Gastroesophageal sphincter (tissue), 3 donors: ENCODE measurements at regions not wholly inside any gene's neighbourhood (a gene's known extent, or its start where the extent isn't known, plus 50 kb on each side); places are given as distances from the start of the nearest gene placed in this dataset.

Source experiments
- CTCF ChIP-seq, 4 experiments: fragments of 200-600 bp in 2 of 4; fragments of 450-650 bp in 2 of 4; sonication (generic) in 1 of 4; IDR thresholded peaks; one replicate each; pipeline ENCODE4 v1.5.1; 2017 to 2019; ENCODE audit warnings: antibody characterized with exemption in 4 of 4, mild to moderate bottlenecking in 2 of 4, moderate library complexity in 2 of 4
- EP300 ChIP-seq: sonication (generic); formaldehyde crosslinking; IDR thresholded peaks from one replicate; pipeline ENCODE4 v1.6.1; 2017; ENCODE audit warnings: antibody characterized with exemption, mild to moderate bottlenecking
- POLR2A ChIP-seq, 2 donors: fragments of 450-650 bp; IDR thresholded peaks; one replicate each; pipeline ENCODE4 v1.6.1; 2017; ENCODE audit warnings: antibody characterized with exemption in 2 of 2, mild to moderate bottlenecking in 2 of 2, moderate library complexity in 1 of 2
- POLR2AphosphoS5 ChIP-seq: sonication (generic); formaldehyde crosslinking; IDR thresholded peaks from one replicate; pipeline ENCODE4 v1.6.1; 2017; ENCODE audit warnings: antibody characterized with exemption

- TF ChIP-seq CTCF (IDR thresholded peaks at IDR 0.05) = no peak
- no peak for TF ChIP-seq POLR2AphosphoS5
- no peak for TF ChIP-seq POLR2A (IDR thresholded peaks at IDR 0.05)
- no peak for TF ChIP-seq EP300
Measured at GRCh38 chr4:8723222-8723980, 130.8 kb downstream of the CPZ start.
